ENCODE measurements at regions not wholly inside any gene's neighbourhood (a gene's known extent, or its start where the extent isn't known, plus 50 kb on each side); places are given as distances from the start of the nearest gene placed in this dataset.
A peak's percentile ranks its signal among the peaks of the same experiment; 100 is the strongest.

- intact Hi-C loops (cut with DNase I, micrococcal nuclease), result loop anchor here (1.0 to 10.0 kb wide), 4 partner anchors 42 to 390 kb away; partner anchors contain the start of gene GATA3 (in 1 of the 2)
- no peaks in the 10 kb centered on the region for H3K27me3 Mint-ChIP-seq
- no peaks in the 10 kb centered on the region for H3K36me3 Mint-ChIP-seq (ENCODE audit: low read depth)
- no peak overlapping the region for H3K27ac Mint-ChIP-seq
- no peaks in the 10 kb centered on the region for H3K27me3 ChIP-seq (ENCODE audit: control insufficient read depth in 1 of 2, insufficient read depth in 2 of 2, low read length in 2 of 2)
- H3K4me1 ChIP-seq (ENCODE audit: insufficient read depth, low read length), result peaks cover 5% of the 10 kb centered on the region
- ChIA-PET POLR2A (interaction anchor here (0.6 to 2.1 kb wide), 4 partner anchors 383 to 391 kb away, joined by 3 to 7 read pairs (median 4); partner anchors contain the start of gene GATA3), CTCF (interaction anchor here (0.5 to 1.1 kb wide), 5 partner anchors 42 to 402 kb away, joined by 3 read pairs; no protein-coding TSS in a partner anchor)
- H3K27ac ChIP-seq (ENCODE audit: low read depth in 1 of 2, low read length in 2 of 2), result no peak overlapping the region
- TF ChIP-seq, protein P1, sequence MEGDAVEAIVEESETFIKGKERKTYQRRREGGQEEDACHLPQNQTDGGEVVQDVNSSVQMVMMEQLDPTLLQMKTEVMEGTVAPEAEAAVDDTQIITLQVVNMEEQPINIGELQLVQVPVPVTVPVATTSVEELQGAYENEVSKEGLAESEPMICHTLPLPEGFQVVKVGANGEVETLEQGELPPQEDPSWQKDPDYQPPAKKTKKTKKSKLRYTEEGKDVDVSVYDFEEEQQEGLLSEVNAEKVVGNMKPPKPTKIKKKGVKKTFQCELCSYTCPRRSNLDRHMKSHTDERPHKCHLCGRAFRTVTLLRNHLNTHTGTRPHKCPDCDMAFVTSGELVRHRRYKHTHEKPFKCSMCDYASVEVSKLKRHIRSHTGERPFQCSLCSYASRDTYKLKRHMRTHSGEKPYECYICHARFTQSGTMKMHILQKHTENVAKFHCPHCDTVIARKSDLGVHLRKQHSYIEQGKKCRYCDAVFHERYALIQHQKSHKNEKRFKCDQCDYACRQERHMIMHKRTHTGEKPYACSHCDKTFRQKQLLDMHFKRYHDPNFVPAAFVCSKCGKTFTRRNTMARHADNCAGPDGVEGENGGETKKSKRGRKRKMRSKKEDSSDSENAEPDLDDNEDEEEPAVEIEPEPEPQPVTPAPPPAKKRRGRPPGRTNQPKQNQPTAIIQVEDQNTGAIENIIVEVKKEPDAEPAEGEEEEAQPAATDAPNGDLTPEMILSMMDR (IDR thresholded peaks at IDR 0.05), result peak; percentile 57
- H3K4me3 Mint-ChIP-seq, result no peak overlapping the region
- DNase-seq (peak; percentile 6 to 73 (median 34)), ATAC-seq (ENCODE audit: poor library complexity) (peak; percentile 87)
- H3K36me3 ChIP-seq (ENCODE audit: insufficient read depth, low read length), result no peaks in the 10 kb centered on the region
- H3K9me3 ChIP-seq (ENCODE audit: control insufficient read depth in 1 of 2, insufficient read depth in 1 of 2, low read length in 2 of 2), result no peaks in the 10 kb centered on the region
- no peak overlapping the region for H3K4me3 ChIP-seq (ENCODE audit: low read length)
- H3K9me3 Mint-ChIP-seq, result no peaks in the 10 kb centered on the region
- H3K4me1 Mint-ChIP-seq (ENCODE audit: low read depth), result peaks cover 15% of the 10 kb centered on the region
These were observed 390.1 kb downstream of the GATA3 start for GRCh38 chr10:8444630-8445029.

DNA sequence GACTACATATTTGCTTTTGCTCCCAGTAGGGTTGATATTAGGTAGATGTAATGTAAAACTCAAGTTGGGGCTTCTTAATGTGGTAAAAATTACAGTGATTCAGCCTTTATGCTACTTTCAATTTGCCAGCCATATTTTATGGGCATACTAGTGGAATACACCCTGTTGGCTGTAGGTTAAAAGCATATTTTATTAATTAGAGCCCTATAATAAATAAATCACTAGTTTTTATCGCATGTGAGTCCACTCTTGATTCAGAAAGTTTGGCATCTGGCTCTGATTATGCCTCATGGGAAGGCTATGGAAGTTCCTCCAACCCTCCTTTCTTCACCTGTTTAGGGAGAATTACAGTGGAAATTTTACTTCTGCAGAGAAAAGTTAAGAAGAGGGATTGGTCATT, 390.9 kb downstream of the GATA3 start:
- no peak for DNase-seq
- intact Hi-C loops (cut with DNase I, micrococcal nuclease), result loop anchor here in 1 of 2 experiments (5.0 to 10.0 kb wide), 2 partner anchors 123 to 391 kb away; partner anchors contain the start of gene GATA3
- no peak overlapping the region for H3K4me3 Mint-ChIP-seq
- no peak overlapping the region for H3K27ac Mint-ChIP-seq
- H3K27me3 Mint-ChIP-seq, result no peaks in the 10 kb centered on the region
- CTCF ChIA-PET, result interaction anchor here (0.6 to 1.1 kb wide), 4 partner anchors 42 to 403 kb away, joined by 3 read pairs; no protein-coding TSS in a partner anchor
- peaks cover 15% of the 10 kb centered on the region for H3K4me1 Mint-ChIP-seq (ENCODE audit: low read depth)
- H3K27ac ChIP-seq (ENCODE audit: low read depth in 1 of 2, low read length in 2 of 2), result no peak overlapping the region
- no peaks in the 10 kb centered on the region for H3K9me3 Mint-ChIP-seq
- no peaks in the 10 kb centered on the region for H3K36me3 Mint-ChIP-seq (ENCODE audit: low read depth)
- TF ChIP-seq, protein P1 (IDR thresholded peaks at IDR 0.05), result no peak
- no peaks in the 10 kb centered on the region for H3K36me3 ChIP-seq (ENCODE audit: insufficient read depth, low read length)
- ATAC-seq (ENCODE audit: poor library complexity), result no peak
- POLR2A ChIA-PET, result interaction anchor here (0.6 to 2.1 kb wide), 3 partner anchors 384 to 391 kb away, joined by 3 to 7 read pairs (median 3); partner anchors contain the start of gene GATA3
- H3K9me3 ChIP-seq (ENCODE audit: control insufficient read depth in 1 of 2, insufficient read depth in 1 of 2, low read length in 2 of 2), result no peaks in the 10 kb centered on the region
- H3K4me1 ChIP-seq (ENCODE audit: insufficient read depth, low read length), result peaks cover 5% of the 10 kb centered on the region
- no peak overlapping the region for H3K4me3 ChIP-seq (ENCODE audit: low read length)
- no peaks in the 10 kb centered on the region for H3K27me3 ChIP-seq (ENCODE audit: control insufficient read depth in 1 of 2, insufficient read depth in 2 of 2, low read length in 2 of 2)

DNA sequence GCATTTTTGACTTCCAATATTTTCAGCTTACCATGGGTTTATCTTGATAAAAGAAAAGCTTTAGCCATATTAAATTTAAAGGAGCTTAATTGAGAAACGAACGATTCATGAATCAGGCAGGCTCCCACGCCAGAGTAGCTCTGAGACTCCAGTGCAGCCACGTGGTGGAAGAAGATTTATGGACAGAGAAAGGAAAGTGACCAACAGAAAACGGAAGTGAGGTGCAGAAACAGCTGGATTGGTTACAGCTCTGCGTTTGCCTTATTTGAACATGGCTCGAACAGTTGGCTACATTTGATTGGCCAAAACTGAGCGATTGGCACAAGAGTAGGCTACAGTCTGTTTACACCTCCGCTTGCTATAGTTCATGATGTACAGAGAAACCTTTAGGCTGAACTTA, 395.4 kb downstream of the GATA3 start:
- ChIA-PET CTCF (interaction anchor here (1.1 to 1.3 kb wide), 2 partner anchors 11 to 14 kb away, joined by 3 read pairs; no protein-coding TSS in a partner anchor), POLR2A (interaction anchor here (1.1 kb wide), 1 partner anchor 118 kb away, joined by 3 read pairs; no protein-coding TSS in a partner anchor)
- Mint-ChIP-seq H3K36me3 (ENCODE audit: low read depth) (no peaks in the 10 kb centered on the region), H3K9me3 (no peaks in the 10 kb centered on the region), H3K27me3 (no peaks in the 10 kb centered on the region), H3K27ac (no peak overlapping the region), H3K4me1 (ENCODE audit: low read depth) (no peaks in the 10 kb centered on the region), H3K4me3 (no peak overlapping the region)
- intact Hi-C loops (cut with DNase I, micrococcal nuclease), result loop anchor here in 1 of 2 experiments (5.0 to 10.0 kb wide), 2 partner anchors 128 to 395 kb away; partner anchors contain the start of gene GATA3
- H3K27me3 ChIP-seq (ENCODE audit: control insufficient read depth in 1 of 2, insufficient read depth in 2 of 2, low read length in 2 of 2), result no peaks in the 10 kb centered on the region
- no peaks in the 10 kb centered on the region for H3K4me1 ChIP-seq (ENCODE audit: insufficient read depth, low read length)
- ATAC-seq (ENCODE audit: poor library complexity) (no peak), DNase-seq (no peak)
- no peaks in the 10 kb centered on the region for H3K9me3 ChIP-seq (ENCODE audit: control insufficient read depth in 1 of 2, insufficient read depth in 1 of 2, low read length in 2 of 2)
- TF ChIP-seq, protein P1 (IDR thresholded peaks at IDR 0.05), result no peak
- H3K36me3 ChIP-seq (ENCODE audit: insufficient read depth, low read length), result no peaks in the 10 kb centered on the region
- no peak overlapping the region for H3K27ac ChIP-seq (ENCODE audit: low read depth in 1 of 2, low read length in 2 of 2)
- H3K4me3 ChIP-seq (ENCODE audit: low read length), result no peak overlapping the region

Data from CD4-positive, alpha-beta T cell (primary cell).